GM12878 (cell line): ENCODE measurements at regions not wholly inside any gene's neighbourhood (a gene's known extent, or its start where the extent isn't known, plus 50 kb on each side); places are given as distances from the start of the nearest gene placed in this dataset.

ENCODE experiments used
- ATAC-seq: fragments of 200-7000 bp; cut with Tn5 transposase; 3 replicates; pipeline ENCODE4 v1.9.1; 2020; ENCODE audit warnings: mild to moderate bottlenecking, moderate library complexity
- BruUV-seq: library from RNA; stranded (reverse); fragments of 400-500 nt; replicated peaks from 2 replicates; lab custom pipeline; 2021; lab: Mats Ljungman, UMichigan
- CTCF ChIA-PET: fragments of 300-600 bp; sonication (Branson Sonifier 250); formaldehyde crosslinking; extraction: SDS; loops from one replicate; lab custom pipeline; 2021; ENCODE audit warnings: inconsistent platforms; lab: Yijun Ruan, JAX
- POLR2A ChIA-PET: fragments of 350-600 bp; formaldehyde crosslinking; extraction: SDS; loops from one replicate; lab custom pipeline; 2021; ENCODE audit warnings: inconsistent platforms; lab: Charles Lee
- RAD21 ChIA-PET: fragments of 300-600 bp; sonication (Branson Sonifier 250); formaldehyde crosslinking; loops from one replicate; lab custom pipeline; 2023; ENCODE audit warnings: antibody characterized with exemption; ENCODE audit not compliant: unreplicated experiment; lab: Charles Lee
- SMC1A ChIA-PET: fragments of 300-600 bp; sonication (Branson Sonifier 250); formaldehyde crosslinking; loops from one replicate; lab custom pipeline; 2023; ENCODE audit not compliant: unreplicated experiment, uncharacterized antibody; lab: Charles Lee
- DNase-seq: peaks from one replicate; pipeline ENCODE4 v3.0.0-alpha.2; 2011; ENCODE audit warnings: low read depth, low spot score
- FAIRE-seq: peaks from 3 replicates; lab custom pipeline; 2011; peaks lifted over from hg19 to GRCh38; lab: Jason Lieb, UNC
- H2AFZ ChIP-seq: 2 replicates; pipeline ENCODE4 v1.6.0; 2011; ENCODE audit warnings: low read depth, low read length, control low read depth; ENCODE audit not compliant: control insufficient read depth
- H3K27ac ChIP-seq: 2 replicates; pipeline ENCODE4 v1.5.1; 2011; ENCODE audit warnings: control low read depth; ENCODE audit not compliant: control insufficient read depth, insufficient read depth
- H3K27me3 ChIP-seq, 2 experiments: replicated peaks in 1 of 2; 2 replicates each; pipeline versions ENCODE4 v1.6.0 to v1.6.1; 2011; ENCODE audit warnings: low read length in 1 of 2; ENCODE audit not compliant: control insufficient read depth in 2 of 2, insufficient read depth in 2 of 2
- H3K36me3 ChIP-seq, 2 experiments: 2 replicates each; pipeline ENCODE4 v1.5.1; 2011; ENCODE audit warnings: low read length in 1 of 2; ENCODE audit not compliant: control insufficient read depth in 2 of 2, insufficient read depth in 2 of 2
- H3K4me1 ChIP-seq: 2 replicates; pipeline ENCODE4 v1.6.1; 2011; ENCODE audit warnings: mild to moderate bottlenecking, low read length, moderate library complexity, mixed read lengths; ENCODE audit not compliant: control insufficient read depth, insufficient read depth
- H3K4me2 ChIP-seq: 2 replicates; pipeline ENCODE4 v1.6.0; 2011; ENCODE audit warnings: control low read depth; ENCODE audit not compliant: control insufficient read depth, insufficient read depth
- H3K4me3 ChIP-seq: fragments of 200-600 bp; sonication (generic); 2 replicates; pipeline ENCODE4 v1.5.1; 2016
- H3K79me2 ChIP-seq: 2 replicates; pipeline ENCODE4 v1.6.0; 2011; ENCODE audit warnings: low read length; ENCODE audit not compliant: control insufficient read depth, insufficient read depth
- H3K9ac ChIP-seq: 2 replicates; pipeline ENCODE4 v1.8.0; 2011; ENCODE audit warnings: low read length, control low read depth, mixed read lengths; ENCODE audit not compliant: control insufficient read depth, insufficient read depth
- H3K9me3 ChIP-seq: replicated peaks from 3 replicates; pipeline ENCODE4 v1.5.1; 2011; ENCODE audit warnings: mild to moderate bottlenecking, low read length; ENCODE audit not compliant: control insufficient read depth, insufficient read depth
- H4K20me1 ChIP-seq: 2 replicates; pipeline ENCODE4 v1.6.0; 2011; ENCODE audit not compliant: control insufficient read depth, insufficient read depth
- ASH2L ChIP-seq: fragments of 300-600, 200-600 bp; sonication (generic); IDR thresholded peaks from 2 replicates; pipeline ENCODE4 v1.6.1; 2017; ENCODE audit warnings: low read depth, mild to moderate bottlenecking, borderline replicate concordance
- ATF7 ChIP-seq: fragments of 450-650 bp; IDR thresholded peaks from 2 replicates; pipeline ENCODE4 v1.6.1; 2016; ENCODE audit warnings: low read depth, mild to moderate bottlenecking
- BCL11A ChIP-seq: IDR thresholded peaks from 2 replicates; pipeline ENCODE4 v1.6.1; 2011; ENCODE audit warnings: low read depth, low read length
- CBFB ChIP-seq: IDR thresholded peaks from 2 replicates; pipeline ENCODE4 v1.6.1; 2016; ENCODE audit warnings: antibody characterized with exemption, low read depth
- CBX5 ChIP-seq: sonication (generic); IDR thresholded peaks from 2 replicates; pipeline ENCODE4 v1.6.1; 2016; ENCODE audit warnings: low read depth, moderate library complexity, mild to moderate bottlenecking, inconsistent platforms
- EGR1 ChIP-seq, 2 experiments: IDR thresholded peaks; 1 replicate in 1 of 2; 2 replicates in 1 of 2; pipeline ENCODE4 v1.6.1; 2011 to 2012; ENCODE audit warnings: low read depth in 2 of 2, low read length in 2 of 2, borderline replicate concordance in 1 of 2, mild to moderate bottlenecking in 1 of 2, moderate library complexity in 1 of 2
- JUNB ChIP-seq: IDR thresholded peaks from 2 replicates; pipeline ENCODE4 v1.6.1; 2016; ENCODE audit warnings: antibody characterized with exemption, mild to moderate bottlenecking
- KAT2A ChIP-seq: conservative IDR thresholded peaks from 2 replicates; pipeline ENCODE4 v1.6.1; 2011; ENCODE audit warnings: low read depth, low read length; ENCODE audit not compliant: control insufficient read depth
- NBN ChIP-seq: fragments of 450-650 bp; IDR thresholded peaks from 2 replicates; pipeline ENCODE4 v1.6.1; 2016
- NR2C1 ChIP-seq: fragments of 450-650 bp; IDR thresholded peaks from 2 replicates; pipeline ENCODE4 v1.6.1; 2017; ENCODE audit warnings: antibody characterized with exemption, mild to moderate bottlenecking, moderate library complexity
- PAX5 ChIP-seq: IDR thresholded peaks from 2 replicates; pipeline ENCODE4 v1.6.1; 2011; ENCODE audit warnings: low read depth, low read length, borderline replicate concordance
- RB1 ChIP-seq: fragments of 450-650 bp; formaldehyde crosslinking; IDR thresholded peaks from 2 replicates; pipeline ENCODE4 v1.6.1; 2017; ENCODE audit warnings: mild to moderate bottlenecking, borderline replicate concordance
- RFX5 ChIP-seq: IDR thresholded peaks from 2 replicates; pipeline ENCODE4 v1.6.1; 2011; ENCODE audit warnings: low read depth, low read length, improper control_type of control experiment
- STAT3 ChIP-seq: IDR thresholded peaks from 2 replicates; pipeline ENCODE4 v1.6.1; 2011; ENCODE audit warnings: low read depth, low read length, improper control_type of control experiment
- TCF3 ChIP-seq: IDR thresholded peaks from 2 replicates; pipeline ENCODE4 v1.6.1; 2012; ENCODE audit warnings: low read depth, mild to moderate bottlenecking, low read length, borderline replicate concordance; ENCODE audit not compliant: insufficient read depth
- WGBS: methylation state at CpG from one replicate; pipeline ENCODE4 v1.1.6; 2016; ENCODE audit warnings: low lambda C conversion rate; ENCODE audit not compliant: insufficient replicate concordance, insufficient coverage; ENCODE audit errors: missing lambda C conversion rate; 5-methylcytosine and 5-hydroxymethylcytosine counted together
- in situ Hi-C: fragments of 300-500 bp; cut with MboI; formaldehyde crosslinking; loops from 9 replicates; pipeline ENCODE4 v1.14.3; 2018; ENCODE audit warnings: mixed read lengths
- intact Hi-C: fragments of 100-400 bp; cut with micrococcal nuclease; formaldehyde crosslinking; loops from one replicate; pipeline ENCODE4 v1.14.2; 2022; ENCODE audit not compliant: unreplicated experiment
- TF ChIP-seq, protein P1 (sequence below): fragments of 450-650 bp; IDR thresholded peaks from 2 replicates; pipeline ENCODE4 v1.6.1; 2018; ENCODE audit warnings: borderline replicate concordance, mild to moderate bottlenecking; ENCODE audit not compliant: partially characterized antibody
- TF ChIP-seq, protein P2 (sequence below): fragments of 450-650 bp; IDR thresholded peaks from 2 replicates; pipeline ENCODE4 v1.6.1; 2017; ENCODE audit warnings: mild to moderate bottlenecking, moderate library complexity

DNA sequence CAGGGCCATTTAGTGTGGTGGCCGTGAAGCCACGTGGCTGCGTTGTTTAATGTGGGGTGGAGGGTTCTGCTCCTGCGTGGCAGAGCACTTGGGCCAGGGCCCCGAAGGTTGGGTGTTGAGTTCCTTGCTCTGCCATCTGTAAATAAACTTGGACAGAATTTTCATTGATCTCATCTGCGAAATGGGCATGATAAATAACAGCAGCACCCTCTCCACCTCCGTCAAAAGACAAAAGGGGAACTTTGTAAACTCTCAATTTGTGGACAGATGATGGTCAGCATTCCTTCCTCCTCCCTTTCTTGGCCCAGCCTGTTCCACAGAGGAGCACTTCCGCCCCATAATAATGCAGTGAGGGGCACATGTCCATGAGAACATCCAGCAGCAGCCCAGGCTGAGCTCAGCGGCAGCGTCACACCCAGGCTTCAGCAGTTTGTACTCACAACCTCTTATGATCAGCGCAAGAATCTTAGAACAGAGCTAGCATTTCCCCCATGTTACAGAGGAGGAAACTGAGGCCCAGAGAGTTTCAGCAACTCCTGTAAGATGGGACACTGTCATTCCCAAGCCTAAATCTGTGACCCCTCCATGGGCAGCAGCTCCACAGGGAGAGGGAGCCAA, 874.5 kb downstream of the BRD1 start (continued):
- TF ChIP-seq, protein P1, sequence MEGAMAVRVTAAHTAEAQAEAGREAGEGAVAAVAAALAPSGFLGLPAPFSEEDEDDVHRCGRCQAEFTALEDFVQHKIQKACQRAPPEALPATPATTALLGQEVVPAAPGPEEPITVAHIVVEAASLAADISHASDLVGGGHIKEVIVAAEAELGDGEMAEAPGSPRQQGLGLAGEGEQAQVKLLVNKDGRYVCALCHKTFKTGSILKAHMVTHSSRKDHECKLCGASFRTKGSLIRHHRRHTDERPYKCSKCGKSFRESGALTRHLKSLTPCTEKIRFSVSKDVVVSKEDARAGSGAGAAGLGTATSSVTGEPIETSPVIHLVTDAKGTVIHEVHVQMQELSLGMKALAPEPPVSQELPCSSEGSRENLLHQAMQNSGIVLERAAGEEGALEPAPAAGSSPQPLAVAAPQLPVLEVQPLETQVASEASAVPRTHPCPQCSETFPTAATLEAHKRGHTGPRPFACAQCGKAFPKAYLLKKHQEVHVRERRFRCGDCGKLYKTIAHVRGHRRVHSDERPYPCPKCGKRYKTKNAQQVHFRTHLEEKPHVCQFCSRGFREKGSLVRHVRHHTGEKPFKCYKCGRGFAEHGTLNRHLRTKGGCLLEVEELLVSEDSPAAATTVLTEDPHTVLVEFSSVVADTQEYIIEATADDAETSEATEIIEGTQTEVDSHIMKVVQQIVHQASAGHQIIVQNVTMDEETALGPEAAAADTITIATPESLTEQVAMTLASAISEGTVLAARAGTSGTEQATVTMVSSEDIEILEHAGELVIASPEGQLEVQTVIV: no peak
- TF ChIP-seq CBFB: no peak
- no peak for TF ChIP-seq CBX5

- ATAC-seq (no peak), DNase-seq (no peak), FAIRE-seq (no peak)
- ChIA-PET SMC1A (no interaction called here), POLR2A (no interaction called here), CTCF (no interaction called here), RAD21 (no interaction called here)
- Histone ChIP-seq H4K20me1 (no peaks in the 10 kb centered on the region), H3K4me3 (no peak overlapping the region), H3K9ac (no peak overlapping the region), H3K4me2 (no peak overlapping the region), H3K27me3 (no peaks in the 10 kb centered on the region), H2AFZ (no peak overlapping the region), H3K9me3 (no peaks in the 10 kb centered on the region; the same call in 2 of the 3 replicates), H3K4me1 (no peaks in the 10 kb centered on the region), H3K79me2 (no peaks in the 10 kb centered on the region), H3K27ac (no peak overlapping the region), H3K36me3 (no peaks in the 10 kb centered on the region)
- WGBS: 27% methylated on average over 19 of the region's 19 CpGs
- in situ Hi-C loops (no loop called here), intact Hi-C loops (no loop called here)
- TF ChIP-seq, protein P2, sequence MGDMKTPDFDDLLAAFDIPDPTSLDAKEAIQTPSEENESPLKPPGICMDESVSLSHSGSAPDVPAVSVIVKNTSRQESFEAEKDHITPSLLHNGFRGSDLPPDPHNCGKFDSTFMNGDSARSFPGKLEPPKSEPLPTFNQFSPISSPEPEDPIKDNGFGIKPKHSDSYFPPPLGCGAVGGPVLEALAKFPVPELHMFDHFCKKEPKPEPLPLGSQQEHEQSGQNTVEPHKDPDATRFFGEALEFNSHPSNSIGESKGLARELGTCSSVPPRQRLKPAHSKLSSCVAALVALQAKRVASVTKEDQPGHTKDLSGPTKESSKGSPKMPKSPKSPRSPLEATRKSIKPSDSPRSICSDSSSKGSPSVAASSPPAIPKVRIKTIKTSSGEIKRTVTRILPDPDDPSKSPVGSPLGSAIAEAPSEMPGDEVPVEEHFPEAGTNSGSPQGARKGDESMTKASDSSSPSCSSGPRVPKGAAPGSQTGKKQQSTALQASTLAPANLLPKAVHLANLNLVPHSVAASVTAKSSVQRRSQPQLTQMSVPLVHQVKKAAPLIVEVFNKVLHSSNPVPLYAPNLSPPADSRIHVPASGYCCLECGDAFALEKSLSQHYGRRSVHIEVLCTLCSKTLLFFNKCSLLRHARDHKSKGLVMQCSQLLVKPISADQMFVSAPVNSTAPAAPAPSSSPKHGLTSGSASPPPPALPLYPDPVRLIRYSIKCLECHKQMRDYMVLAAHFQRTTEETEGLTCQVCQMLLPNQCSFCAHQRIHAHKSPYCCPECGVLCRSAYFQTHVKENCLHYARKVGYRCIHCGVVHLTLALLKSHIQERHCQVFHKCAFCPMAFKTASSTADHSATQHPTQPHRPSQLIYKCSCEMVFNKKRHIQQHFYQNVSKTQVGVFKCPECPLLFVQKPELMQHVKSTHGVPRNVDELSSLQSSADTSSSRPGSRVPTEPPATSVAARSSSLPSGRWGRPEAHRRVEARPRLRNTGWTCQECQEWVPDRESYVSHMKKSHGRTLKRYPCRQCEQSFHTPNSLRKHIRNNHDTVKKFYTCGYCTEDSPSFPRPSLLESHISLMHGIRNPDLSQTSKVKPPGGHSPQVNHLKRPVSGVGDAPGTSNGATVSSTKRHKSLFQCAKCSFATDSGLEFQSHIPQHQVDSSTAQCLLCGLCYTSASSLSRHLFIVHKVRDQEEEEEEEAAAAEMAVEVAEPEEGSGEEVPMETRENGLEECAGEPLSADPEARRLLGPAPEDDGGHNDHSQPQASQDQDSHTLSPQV: no peak
- TF ChIP-seq ATF7 (no peak), NBN (no peak), RFX5 (no peak), PAX5 (no peak), ASH2L (no peak), CBX5 (no peak), JUNB (no peak), NR2C1 (no peak), BCL11A (no peak), EGR1 (IDR thresholded peaks at IDR 0.05; ENCODE audit: borderline replicate concordance in 1 of 2, low read depth in 2 of 2, low read length in 2 of 2) (no peak), KAT2A (no peak), TCF3 (no peak), STAT3 (no peak), RB1 (no peak)
- BruUV-seq: no TSS peak
Observed at GRCh38 chr22:48952256-48953102, 875.2 kb downstream of the BRD1 start.
